Activated T-cell treated with anti-CD3 and anti-CD28 coated beads for 4 hours (primary cell): ENCODE measurements at regions not wholly inside any gene's neighbourhood (a gene's known extent, or its start where the extent isn't known, plus 50 kb on each side); places are given as distances from the start of the nearest gene placed in this dataset.
"Not testable (repeated sequence)": the region's sequence is repeated elsewhere in the genome, so short reads cannot be mapped to it uniquely, and the experiment has no call there.

Experiments used
- DNase-seq: peaks from one replicate; pipeline ENCODE4 v3.0.0-alpha.2; 2020

DNA sequence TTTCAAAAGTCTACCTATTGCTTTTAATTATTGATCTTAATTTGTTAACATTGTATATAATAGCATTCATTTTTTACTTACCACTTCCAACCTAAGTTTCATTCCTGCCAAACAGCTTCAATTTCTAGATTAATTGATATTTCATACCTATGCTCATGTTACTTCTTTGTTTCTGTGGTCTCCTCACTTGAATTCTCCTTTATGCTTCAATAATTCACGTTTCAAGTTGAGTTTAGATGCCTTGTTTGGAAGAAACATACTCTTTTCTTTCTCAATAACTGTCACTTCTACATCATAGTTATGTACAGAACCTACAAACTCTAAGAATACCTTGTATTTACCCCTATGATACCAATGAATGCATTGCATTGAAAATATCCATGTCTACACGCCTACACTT lies 862.2 kb upstream of the LRATD1 start:
- DNase-seq = no peak

DNA sequence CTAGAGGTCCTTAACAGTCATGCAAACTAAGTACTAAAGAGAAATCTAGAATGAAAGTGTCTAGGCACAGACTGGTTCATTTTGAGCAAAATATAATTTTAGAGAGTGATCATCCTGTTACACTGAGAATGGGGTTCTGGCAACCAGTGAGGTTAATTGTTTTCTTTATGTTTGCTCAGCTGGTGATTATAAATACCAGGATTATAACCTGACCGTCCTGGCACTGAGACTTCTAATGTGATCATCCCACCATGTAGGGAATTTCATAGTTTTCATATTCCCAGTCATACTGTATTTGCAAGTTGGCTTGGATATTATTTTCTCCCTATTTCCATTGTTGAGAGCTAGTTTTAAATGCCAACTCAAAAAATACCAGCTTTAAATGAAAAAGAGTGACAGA lies 852.5 kb upstream of the LRATD1 start:
- no peak for DNase-seq

DNA sequence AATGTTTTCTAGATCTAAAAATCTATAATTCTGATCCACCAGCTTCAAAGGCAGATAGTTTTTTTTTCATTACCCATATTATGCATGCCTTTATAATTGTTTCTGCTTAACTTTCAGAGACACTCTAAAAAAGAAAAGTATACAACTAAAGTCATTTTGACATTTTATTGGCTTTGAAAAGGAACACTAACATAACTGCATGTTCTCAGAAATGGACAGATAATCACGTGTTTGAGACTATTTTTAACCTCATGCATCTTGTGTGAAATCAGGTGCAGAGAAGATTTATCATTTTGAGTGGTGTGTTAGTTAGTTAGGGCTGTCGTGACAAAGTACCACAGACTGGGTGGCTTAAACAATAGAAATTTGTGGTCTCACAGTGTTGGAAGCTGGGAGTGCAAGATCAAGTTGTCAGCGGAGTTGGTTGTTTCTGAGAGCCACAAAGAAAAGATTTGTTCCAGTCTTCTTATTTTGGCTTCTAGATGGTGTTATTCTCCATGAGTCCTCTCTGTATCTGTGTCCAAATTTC lies 841.4 kb upstream of the LRATD1 start:
- DNase-seq = no peak

DNA sequence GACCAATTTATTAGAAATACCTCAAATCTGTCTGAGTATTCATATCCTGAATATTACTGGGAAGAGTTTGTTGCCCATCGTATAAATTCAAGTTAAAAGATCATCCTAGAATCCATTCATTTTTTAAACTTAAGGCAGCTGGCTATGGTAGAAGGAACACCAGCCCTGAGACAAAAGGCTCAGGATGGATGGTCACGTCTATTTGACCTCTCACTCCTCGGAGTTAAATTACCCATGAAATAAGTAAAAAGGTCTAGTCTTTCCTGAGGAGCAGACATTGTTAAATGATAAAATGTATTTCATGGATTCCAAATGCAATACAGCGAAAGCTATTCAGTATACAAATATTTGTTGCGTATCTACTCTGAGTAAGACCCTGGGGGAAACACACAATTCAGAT lies 826.0 kb upstream of the LRATD1 start:
- no peak for DNase-seq

DNA sequence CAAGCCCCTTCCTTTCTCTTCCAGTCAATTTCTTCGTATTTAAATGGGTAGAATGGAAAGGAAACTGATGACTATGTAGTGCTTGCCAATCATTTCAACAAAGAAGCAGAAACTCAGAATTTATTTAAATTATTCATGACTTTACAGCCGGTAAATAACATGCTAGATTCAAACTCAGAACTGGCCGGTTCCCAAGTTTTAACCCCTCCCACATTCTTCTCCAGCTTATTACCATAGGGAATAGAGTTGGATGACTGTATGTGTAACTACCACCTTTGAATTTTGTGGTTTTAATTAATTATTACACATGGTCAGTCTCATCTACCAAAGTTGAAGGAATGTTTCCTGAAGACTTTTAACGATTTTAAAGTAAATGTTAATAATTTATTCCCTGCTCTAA lies 819.3 kb upstream of the LRATD1 start:
- DNase-seq = no peak

DNA sequence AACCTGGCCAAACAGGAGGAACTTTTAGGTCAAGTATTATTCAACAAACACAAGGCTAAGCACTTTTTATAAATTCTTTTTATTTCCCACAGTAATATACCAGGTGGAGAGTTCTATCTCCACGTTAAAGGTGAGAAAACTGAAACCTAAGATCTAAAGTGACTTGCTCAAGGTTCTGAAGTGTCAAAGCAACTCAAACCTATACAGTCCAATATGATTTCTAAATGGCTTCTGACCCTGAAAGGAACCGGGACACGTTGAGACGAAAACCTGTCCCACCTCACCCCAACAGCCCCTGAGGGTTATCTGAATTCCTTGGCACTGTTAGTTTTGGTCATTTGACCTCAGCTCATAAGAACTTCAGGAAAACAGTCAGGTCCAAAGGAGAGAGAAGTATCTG lies 814.5 kb upstream of the LRATD1 start:
- DNase-seq = no peak

DNA sequence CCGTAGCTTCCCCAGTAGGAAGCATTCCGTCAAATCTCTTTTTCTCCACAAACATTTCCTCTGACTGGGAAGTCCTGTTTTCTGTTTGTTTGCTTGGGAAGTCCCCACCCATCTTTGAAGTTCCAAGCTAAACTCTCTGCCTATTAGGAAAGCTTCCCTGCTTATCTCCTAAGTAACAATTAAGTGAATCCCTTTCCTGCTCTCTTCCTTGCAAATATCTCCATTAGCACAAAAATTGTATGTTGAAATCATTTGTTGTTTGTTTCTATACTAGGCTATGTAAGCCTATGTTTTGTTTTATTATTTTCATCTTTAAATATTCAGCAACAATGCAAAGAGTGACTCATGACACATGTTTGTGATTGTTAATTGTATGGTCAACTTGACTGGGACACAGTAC lies 812.6 kb upstream of the LRATD1 start:
- DNase-seq = no peak

DNA sequence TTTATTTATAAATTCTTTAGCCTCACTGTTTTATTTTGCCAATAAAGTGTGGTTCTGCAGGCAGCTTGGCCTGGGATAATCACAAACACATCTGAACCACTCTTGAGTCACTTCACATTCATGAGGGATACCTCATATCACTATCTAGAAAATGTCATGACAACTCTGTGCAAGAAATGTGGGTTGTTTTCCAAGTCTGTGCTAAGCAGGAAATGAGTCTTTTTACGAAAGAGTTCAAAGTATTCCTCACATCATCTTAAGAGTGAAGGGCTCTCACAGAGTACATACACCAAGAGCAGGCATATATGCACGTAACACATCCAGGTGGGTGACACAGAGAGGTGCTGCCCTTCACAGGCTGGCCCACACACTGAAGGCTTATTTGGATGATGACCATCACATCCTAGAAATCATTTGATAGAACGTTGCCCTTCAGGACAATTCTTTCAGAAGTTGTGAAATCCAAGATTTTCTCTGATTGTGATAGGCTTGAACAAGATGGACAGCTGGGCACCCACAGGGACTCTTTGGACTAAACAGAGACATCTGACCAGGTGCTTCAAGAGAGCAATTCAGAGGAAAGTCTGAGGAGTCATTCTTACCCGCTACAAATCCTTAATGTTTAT lies 811.1 kb upstream of the LRATD1 start:
- no peak for DNase-seq

DNA sequence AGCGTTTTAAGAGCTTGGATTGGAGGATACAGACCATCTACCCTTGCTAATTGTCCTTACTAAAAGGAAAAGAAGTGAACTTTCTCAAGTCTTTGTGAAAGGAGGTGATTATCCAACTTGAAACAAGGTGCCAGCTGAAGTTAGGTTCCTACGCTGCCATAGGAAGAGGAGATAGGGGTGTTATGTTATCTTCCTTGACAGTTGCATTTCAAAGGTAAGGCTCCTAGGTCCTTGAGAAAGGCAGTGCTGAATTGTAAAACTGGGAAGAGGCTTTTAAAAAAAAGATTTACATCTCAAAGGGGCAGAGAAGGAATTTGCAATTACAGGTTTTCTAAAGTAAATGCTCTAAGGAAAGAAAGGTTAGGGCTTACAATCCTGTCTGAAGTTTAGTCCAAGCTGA lies 810.2 kb upstream of the LRATD1 start:
- DNase-seq = no peak

DNA sequence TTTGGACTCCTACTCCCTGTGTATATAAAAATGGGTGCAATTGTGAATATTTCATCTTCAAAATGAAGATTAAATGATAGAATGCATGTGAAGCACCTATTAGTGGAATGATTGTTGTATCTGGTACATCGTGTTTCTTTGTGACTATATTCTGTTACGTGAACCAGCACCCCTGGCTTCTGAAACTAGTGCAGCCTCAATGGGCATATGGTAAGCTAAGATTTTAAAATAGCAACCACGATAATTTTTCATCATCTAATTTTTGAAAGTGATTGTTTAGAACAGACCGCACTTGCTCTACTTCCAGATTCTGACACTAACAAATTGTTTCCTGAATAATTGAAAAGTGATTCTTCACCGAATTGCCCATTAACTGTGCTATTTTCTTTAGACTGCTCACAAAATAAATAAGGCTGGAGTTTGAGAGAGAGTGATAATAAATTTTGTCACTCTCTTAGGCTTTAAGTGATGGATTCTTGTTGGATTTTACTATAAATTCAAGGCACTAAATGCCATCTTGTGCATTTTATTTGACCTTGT lies 806.1 kb upstream of the LRATD1 start:
- no peak for DNase-seq

DNA sequence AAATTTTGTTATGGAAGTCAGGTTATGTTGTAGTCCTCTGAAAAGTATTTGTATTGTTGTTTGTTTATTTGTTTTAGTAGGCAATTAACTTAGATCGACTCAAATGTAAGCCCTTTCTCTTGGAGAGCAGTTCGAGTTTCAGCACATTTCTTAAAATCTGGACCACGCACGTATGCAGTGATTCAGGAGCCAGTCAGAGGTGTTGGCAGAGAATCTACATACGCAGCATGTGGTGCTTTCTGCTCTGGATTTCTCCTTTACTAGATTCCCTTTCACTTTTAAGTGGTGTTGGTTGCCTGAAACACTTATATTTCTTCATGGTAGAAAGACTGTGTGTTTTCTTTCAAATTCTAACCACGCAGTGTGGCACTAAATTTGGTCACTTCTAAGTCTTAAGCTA lies 773.9 kb upstream of the LRATD1 start:
- no peak for DNase-seq

DNA sequence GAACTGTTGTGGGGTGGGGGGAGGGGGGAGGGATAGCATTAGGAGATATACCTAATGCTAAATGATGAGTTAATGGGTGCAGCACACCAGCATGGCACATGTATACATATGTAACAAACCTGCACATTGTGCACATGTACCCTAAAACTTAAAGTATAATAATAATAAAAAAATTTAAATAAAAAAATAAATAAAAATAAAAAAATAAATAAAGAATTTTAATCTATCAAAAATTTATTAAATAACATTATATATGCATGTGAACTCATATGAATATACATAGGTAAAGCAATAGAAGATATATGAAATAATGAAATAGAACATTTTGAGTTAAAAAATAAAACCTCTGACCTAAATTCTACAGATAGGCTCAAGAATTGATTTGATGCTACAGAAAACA lies 764.2 kb upstream of the LRATD1 start:
- DNase-seq = not testable (repeated sequence)

DNA sequence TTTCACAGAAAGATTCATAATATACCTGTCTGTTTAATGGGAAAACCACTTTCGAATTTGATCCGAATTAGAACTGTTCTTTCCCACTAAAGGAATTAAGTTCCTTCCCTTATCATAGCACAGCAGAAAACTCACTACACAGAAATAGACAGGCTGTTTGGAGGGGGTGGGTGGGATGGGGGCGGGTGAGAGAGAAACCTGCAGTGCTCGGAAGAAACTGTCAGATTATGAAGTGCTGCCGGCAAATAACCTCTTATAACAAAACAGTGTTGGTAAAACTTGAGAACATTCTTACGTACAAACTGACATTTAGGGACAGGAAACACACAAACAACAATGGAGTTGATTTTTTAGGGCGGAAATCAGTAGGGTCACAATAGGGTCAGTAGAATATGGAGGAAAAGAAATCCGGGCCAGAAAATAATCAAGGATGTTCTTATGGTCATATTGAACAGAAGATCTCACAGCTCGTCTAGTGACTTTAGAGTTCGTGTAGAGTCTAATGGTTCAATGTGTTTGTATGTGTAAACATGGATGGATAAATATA lies 756.0 kb upstream of the LRATD1 start:
- DNase-seq = no peak

DNA sequence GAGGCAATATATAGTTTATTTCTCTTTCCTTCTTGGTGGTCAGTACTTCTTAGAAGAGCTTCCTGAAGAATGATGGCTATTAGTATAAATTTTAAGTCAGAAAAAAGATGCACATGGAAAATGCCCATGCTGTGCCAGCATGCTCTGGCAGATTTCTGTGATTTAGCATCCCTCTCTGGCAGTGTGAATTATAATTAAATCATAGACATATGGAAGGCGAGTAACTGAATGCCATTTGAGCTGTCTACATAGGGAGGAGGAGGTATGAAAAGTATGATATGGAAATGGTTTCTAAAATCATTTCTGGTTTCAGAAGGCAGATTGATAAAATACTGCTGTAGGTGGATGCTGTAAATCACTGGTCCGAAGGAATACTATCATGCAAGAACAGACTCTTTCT lies 754.9 kb upstream of the LRATD1 start:
- DNase-seq = no peak

DNA sequence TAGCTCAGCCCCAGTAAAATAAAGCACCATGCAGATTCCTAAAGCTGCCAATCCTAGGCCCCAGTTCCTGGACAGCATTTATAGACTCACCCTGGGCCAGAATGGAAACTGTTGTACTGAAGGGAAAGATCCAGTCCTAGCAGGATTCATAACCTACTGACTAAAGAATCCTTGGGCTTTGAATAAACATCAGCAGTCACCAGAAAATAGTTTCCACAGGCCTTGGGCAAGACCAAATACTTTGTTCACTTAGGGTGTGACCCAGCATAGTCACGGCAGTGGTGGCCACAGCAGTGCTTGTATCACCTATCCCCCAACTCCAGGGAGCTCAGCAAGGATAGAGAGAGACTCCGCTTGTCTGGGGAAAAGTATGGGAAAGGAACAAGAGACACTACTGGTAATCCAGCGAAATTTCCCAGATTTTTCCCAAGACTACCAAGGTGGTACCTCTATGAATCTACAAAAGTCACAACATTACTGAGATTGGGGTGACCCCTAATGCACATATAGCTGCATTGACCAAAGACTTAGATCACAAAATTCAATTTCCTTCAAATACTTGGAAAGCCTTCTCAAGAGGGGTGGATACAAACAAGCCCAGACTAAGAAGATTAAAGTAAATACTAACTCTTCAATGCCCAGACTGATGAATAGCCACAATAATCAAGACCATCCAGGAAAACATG lies 748.1 kb upstream of the LRATD1 start:
- no peak for DNase-seq

DNA sequence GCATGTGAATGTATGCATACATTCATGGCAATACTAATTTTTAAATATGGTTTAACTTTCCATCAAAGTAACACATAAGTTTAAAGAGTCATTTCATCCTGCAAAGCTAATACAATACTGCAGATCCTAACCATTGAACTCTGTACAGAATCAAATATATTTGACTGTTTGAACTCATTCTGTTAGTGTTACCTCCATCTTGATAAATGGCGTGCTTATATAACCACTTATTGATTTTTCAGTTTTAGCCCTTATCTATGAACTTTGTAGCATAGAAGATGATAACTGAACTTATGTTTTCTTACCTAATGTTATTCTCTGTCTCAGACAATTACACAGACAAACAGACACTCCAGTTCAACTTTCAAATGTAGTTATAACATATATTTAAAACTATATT lies 731.0 kb upstream of the LRATD1 start:
- DNase-seq = no peak

DNA sequence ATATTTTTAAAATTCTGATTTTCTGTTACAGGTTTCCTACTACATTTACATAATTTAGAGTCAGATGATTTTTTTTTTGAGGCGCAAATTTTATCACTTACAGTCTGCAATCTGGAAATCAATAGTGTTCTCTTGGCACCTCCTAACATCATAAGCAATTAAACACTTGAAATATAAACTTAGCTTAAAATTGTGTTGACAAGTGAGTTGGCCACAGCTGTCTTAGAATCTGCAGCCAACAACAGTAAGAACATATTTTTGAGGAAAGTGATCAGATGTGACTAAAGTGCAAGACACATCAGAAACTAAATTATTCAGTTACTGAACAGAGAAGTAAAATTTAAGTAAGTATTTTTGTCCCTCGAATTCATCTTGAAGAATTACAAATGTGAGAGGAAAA lies 726.7 kb upstream of the LRATD1 start:
- no peak for DNase-seq

DNA sequence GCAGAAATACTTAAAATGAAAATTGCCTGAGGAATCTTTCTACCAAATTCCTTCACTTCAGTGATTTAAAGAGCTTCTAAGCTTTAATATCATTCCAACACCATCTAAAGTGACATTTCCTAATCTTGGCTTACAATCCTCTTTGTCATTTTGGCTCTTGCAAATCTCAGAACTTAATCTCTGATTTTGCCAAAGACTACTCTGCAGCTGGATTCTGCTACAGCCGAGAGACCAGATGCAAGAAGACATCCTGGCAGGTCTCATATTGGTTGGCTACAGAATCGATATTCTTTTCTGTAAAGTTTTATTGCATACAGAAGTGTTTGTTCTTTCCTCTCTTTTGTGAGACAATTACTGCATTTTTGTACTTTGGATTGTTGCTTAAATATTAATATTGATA lies 716.5 kb upstream of the LRATD1 start:
- no peak for DNase-seq

DNA sequence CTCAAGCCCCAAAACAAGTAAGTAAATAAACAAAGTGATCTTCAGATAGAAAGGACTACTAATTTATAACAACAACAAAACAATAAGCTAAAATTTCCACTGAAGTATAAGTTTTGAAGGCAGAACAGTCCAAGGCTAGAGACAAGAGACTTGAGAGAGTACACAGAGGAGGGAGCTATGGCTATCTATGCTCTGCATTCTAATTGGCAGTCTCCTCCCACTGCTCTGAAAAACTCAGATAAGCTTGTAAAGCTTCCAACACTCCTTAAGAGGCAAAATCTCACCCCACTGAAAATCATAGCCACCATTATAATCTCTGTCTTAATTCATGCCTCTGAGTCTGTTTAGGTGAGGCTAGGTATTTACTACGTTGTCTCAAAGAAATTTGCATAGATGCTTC lies 714.6 kb upstream of the LRATD1 start:
- no peak for DNase-seq

DNA sequence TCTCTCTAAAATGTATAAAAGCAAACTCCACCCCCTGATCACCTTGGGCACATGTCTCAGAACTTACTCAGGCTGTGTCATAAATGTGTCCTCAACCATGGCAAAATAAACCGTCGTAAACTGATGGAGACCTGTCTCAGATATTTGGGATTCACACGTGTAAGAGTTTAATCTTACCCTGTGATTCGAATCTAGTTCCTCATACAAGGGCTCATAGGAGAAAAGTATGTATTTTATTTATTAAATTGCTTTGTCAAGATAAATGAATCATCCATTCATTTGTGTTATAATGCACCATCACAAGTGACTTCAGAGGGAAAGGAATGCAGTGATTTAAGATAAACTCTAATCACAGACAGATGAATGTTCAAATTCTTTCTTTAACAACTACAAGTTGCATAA lies 712.5 kb upstream of the LRATD1 start:
- no peak for DNase-seq

DNA sequence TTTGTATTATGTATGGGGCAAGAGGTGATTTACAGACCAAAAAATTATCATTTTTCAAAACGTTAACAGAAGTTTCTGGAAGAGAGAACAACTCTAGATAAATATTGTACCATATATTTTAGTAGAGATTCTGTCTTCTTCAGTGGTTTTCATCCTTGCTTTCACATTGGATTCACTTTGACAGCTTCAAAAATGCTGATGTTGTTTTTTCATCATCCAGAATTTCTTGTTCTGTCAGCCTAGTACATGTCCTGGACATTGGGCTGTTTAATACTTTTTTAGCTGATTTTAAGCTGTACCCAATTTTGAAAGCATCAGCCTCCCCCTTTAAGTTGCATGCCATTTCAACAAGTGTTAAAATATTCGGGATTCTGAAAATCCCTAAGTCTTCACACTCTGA lies 711.3 kb upstream of the LRATD1 start:
- no peak for DNase-seq

DNA sequence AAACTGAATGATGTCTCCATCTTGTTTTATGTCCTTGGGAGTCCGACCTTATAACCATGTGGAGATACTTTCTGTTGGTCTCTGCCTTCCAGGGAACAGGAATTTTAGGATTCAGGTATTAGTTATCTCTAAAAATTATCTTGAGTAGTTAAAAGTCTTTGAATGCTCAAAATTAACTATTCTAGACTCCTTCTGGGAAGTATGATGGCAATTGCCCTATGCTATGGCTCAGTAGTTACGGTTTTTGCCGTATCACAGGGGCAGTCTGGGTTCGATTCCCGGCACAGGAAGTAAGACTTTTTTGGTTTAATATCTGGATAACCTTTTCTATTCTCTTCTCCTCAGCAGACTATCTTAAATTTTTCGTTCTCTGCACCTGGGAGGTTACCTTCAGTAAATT lies 708.7 kb upstream of the LRATD1 start:
- no peak for DNase-seq

DNA sequence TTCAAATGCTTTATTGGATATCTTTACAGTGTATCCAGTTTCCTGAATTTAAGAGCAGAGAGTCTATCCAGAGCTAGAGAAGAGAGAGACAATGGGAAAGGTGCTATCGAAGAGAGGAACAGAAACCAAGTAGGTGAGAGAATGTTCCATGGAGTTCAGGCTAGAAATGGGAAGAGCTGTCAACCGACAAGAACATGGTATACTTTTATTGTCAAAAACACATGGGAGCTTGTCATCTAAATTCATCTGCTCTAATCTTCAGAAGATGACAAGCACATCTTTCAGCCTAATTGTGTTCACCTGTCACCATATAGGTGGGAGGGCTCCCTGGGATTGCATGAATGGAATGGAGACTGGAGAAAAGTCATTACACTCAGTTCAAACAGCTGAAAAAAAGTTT lies 690.4 kb upstream of the LRATD1 start:
- DNase-seq = no peak

DNA sequence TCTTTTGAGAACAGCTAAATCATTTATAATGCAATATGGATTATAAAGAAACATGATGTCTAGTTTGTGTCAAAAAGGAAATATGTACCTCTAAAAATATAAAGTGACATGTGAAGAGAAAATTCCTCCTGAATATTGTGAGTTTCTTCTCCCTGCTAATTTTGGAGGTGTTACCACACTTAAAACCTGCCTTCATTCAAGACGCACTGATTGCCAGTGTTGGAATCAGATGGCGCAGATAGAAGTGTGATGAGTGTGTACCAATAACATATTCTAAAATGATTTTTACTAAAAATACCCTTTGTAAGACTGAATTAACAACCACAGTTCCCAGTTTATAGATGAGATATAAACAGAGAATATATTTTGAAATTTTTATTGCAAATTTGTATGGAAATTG lies 681.8 kb upstream of the LRATD1 start:
- DNase-seq = no peak
